Neuronal stem cell (in vitro differentiated cells): ENCODE measurements at regions not wholly inside any gene's neighbourhood (a gene's known extent, or its start where the extent isn't known, plus 50 kb on each side); places are given as distances from the start of the nearest gene placed in this dataset.

ENCODE experiments used
- DNase-seq: peaks from one replicate; pipeline ENCODE4 v3.0.0-alpha.2; 2013; ENCODE audit warnings: low spot score
- H2AFZ ChIP-seq: one replicate; pipeline ENCODE4 v1.6.1; 2013; ENCODE audit warnings: mild to moderate bottlenecking, low read length, inconsistent platforms
- H2AK5ac ChIP-seq: 2 replicates; pipeline ENCODE4 v1.6.1; 2013; ENCODE audit warnings: low read depth, mild to moderate bottlenecking, inconsistent platforms, low read length, moderate library complexity, mixed read lengths
- H2BK120ac ChIP-seq: 2 replicates; pipeline ENCODE4 v1.6.1; 2013; ENCODE audit warnings: low read depth, mild to moderate bottlenecking, inconsistent platforms, low read length, moderate library complexity, mixed read lengths
- H2BK12ac ChIP-seq: one replicate; pipeline ENCODE4 v1.6.1; 2013; ENCODE audit warnings: low read length, inconsistent platforms
- H2BK15ac ChIP-seq: 2 replicates; pipeline ENCODE4 v1.6.1; 2013; ENCODE audit warnings: mild to moderate bottlenecking, low read length, inconsistent platforms, mixed read lengths
- H2BK5ac ChIP-seq: one replicate; pipeline ENCODE4 v1.6.1; 2013; ENCODE audit warnings: inconsistent platforms, mild to moderate bottlenecking, low read length, moderate library complexity
- H3K14ac ChIP-seq: one replicate; pipeline ENCODE4 v1.6.1; 2013; ENCODE audit warnings: low read length, inconsistent platforms
- H3K18ac ChIP-seq: 2 replicates; pipeline ENCODE4 v1.6.1; 2013; ENCODE audit warnings: low read length, inconsistent platforms
- H3K23ac ChIP-seq: 2 replicates; pipeline ENCODE4 v1.6.1; 2013; ENCODE audit warnings: low read depth, mild to moderate bottlenecking, mixed read lengths, low read length, inconsistent platforms; ENCODE audit not compliant: poor library complexity
- H3K27ac ChIP-seq: replicated peaks from 3 replicates; pipeline ENCODE4 v1.5.1; 2013; ENCODE audit warnings: low read length, inconsistent platforms
- H3K27me3 ChIP-seq, 3 experiments: 2 replicates each; pipeline ENCODE4 v1.6.1; 2013; ENCODE audit warnings: low read length in 3 of 3, mild to moderate bottlenecking in 2 of 3, inconsistent platforms in 1 of 3, low read depth in 1 of 3, mixed read lengths in 1 of 3, moderate library complexity in 1 of 3; ENCODE audit not compliant: control insufficient read depth in 3 of 3, insufficient read depth in 3 of 3
- H3K36me3 ChIP-seq, 2 donors: replicated peaks in 1 of 2; 2 replicates each; pipeline ENCODE4 v1.6.1; 2013; ENCODE audit warnings: low read length in 2 of 2; ENCODE audit not compliant: control insufficient read depth in 2 of 2, insufficient read depth in 2 of 2
- H3K4ac ChIP-seq: 2 replicates; pipeline ENCODE4 v1.6.1; 2013; ENCODE audit warnings: inconsistent platforms, mild to moderate bottlenecking, low read length, moderate library complexity
- H3K4me1 ChIP-seq, 2 donors: 1 replicate in 1 of 2; 2 replicates in 1 of 2; pipeline ENCODE4 v1.6.1; 2013; ENCODE audit warnings: low read length in 2 of 2, low read depth in 1 of 2; ENCODE audit not compliant: control insufficient read depth in 2 of 2, insufficient read depth in 1 of 2
- H3K4me2 ChIP-seq: one replicate; pipeline ENCODE4 v1.6.1; 2013; ENCODE audit warnings: mild to moderate bottlenecking, low read length, inconsistent platforms; ENCODE audit not compliant: insufficient read depth, poor library complexity, severe bottlenecking
- H3K4me3 ChIP-seq, 2 donors: 2 replicates each; pipeline ENCODE4 v1.5.1; 2013; ENCODE audit warnings: low read length in 2 of 2, mild to moderate bottlenecking in 2 of 2, inconsistent platforms in 1 of 2, moderate library complexity in 1 of 2
- H3K79me1 ChIP-seq: one replicate; pipeline ENCODE4 v1.6.1; 2013; ENCODE audit warnings: low read depth, mild to moderate bottlenecking, inconsistent platforms, low read length, moderate library complexity
- H3K9ac ChIP-seq: one replicate; pipeline ENCODE4 v1.6.1; 2013; ENCODE audit warnings: mild to moderate bottlenecking, low read depth, low read length, inconsistent platforms; ENCODE audit not compliant: poor library complexity
- H3K9me3 ChIP-seq, 2 donors: replicated peaks in 1 of 2; 2 replicates each; pipeline versions ENCODE3 to v1.6.1; 2013; ENCODE audit warnings: low read length in 2 of 2, mild to moderate bottlenecking in 2 of 2, inconsistent platforms in 1 of 2, low read depth in 1 of 2, mixed read lengths in 1 of 2, moderate library complexity in 1 of 2; ENCODE audit not compliant: control insufficient read depth in 2 of 2, insufficient read depth in 1 of 2
- H4K8ac ChIP-seq: one replicate; pipeline ENCODE4 v1.6.1; 2013; ENCODE audit warnings: low read depth, mild to moderate bottlenecking, inconsistent platforms, low read length, moderate library complexity
- H4K91ac ChIP-seq: one replicate; pipeline ENCODE4 v1.6.1; 2013; ENCODE audit warnings: low read length, low read depth, mild to moderate bottlenecking, inconsistent platforms; ENCODE audit not compliant: poor library complexity
- WGBS, 2 donors: extraction: QIAGEN DNeasy Blood & Tissue Kit; methylation state at CpG; one replicate each; pipeline ENCODE4 v1.1.7; 2013; ENCODE audit warnings: missing lambda C conversion rate in 2 of 2, mixed read lengths in 1 of 2; ENCODE audit not compliant: insufficient read length in 2 of 2, insufficient replicate concordance in 1 of 2; ENCODE audit errors: extremely low coverage in 2 of 2; 5-methylcytosine and 5-hydroxymethylcytosine counted together

GRCh38 chr7:19920705-19921104 lies 147.3 kb upstream of the TMEM196 start:
- H2BK15ac ChIP-seq: no peak overlapping the region
- no peak overlapping the region for H3K4me3 ChIP-seq
- no peak overlapping the region for H2BK120ac ChIP-seq
- H3K14ac ChIP-seq: no peak overlapping the region
- no peak overlapping the region for H3K4ac ChIP-seq
- no peaks in the 10 kb centered on the region for H3K79me1 ChIP-seq
- DNase-seq: no peak
- H3K4me1 ChIP-seq: peaks cover 0 to 5% of the 10 kb centered on the region in 2 donors
- no CpG with 5 or more reads among the region's 7 CpGs for WGBS, 2 donors
- no peaks in the 10 kb centered on the region for H3K27me3 ChIP-seq
- no peak overlapping the region for H4K91ac ChIP-seq
- H3K36me3 ChIP-seq: no peaks in the 10 kb centered on the region
- H3K9ac ChIP-seq: no peak overlapping the region
- no peak overlapping the region for H3K18ac ChIP-seq
- H2BK5ac ChIP-seq: no peak overlapping the region
- H3K27ac ChIP-seq: no peak overlapping the region
- peaks cover 0 to 3% of the 10 kb centered on the region in 2 donors for H3K9me3 ChIP-seq
- no peak overlapping the region for H2BK12ac ChIP-seq
- H3K4me2 ChIP-seq: no peak overlapping the region
- H2AFZ ChIP-seq: no peak overlapping the region
- H2AK5ac ChIP-seq: no peak overlapping the region
- H3K23ac ChIP-seq: no peak overlapping the region
- H4K8ac ChIP-seq: no peak overlapping the region

DNA sequence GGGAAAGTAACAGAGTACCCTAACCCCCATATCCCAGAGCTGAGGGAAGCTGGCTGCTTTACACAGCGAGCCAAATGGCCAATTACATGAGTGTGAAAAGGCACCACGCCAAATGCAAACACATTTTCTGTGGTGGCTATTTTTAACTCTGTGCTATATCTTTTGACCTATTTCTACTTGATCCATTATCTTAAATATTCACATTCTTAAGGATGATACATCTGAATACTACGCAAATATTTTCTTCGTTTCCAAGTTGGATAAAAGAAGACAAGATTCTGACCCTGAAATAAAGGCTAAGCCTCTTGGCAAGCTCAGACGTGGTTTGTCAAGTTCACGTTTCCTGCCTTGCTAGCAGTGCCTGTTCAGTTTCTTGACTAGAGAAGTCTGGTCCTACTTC lies 146.7 kb upstream of the TMEM196 start:
- no CpG with 5 or more reads among the region's 6 CpGs for WGBS, 2 donors
- Histone ChIP-seq H3K4me2 (no peak overlapping the region), H3K27me3 (no peaks in the 10 kb centered on the region), H3K4ac (no peak overlapping the region), H3K79me1 (no peaks in the 10 kb centered on the region), H2BK12ac (no peak overlapping the region), H3K4me3 (no peak overlapping the region), H3K4me1 (peaks cover 0 to 10% of the 10 kb centered on the region in 2 donors), H3K18ac (no peak overlapping the region), H3K23ac (no peak overlapping the region), H2BK5ac (no peak overlapping the region), H3K14ac (no peak overlapping the region), H4K91ac (no peak overlapping the region), H2BK120ac (no peak overlapping the region), H3K9me3 (peaks cover 0 to 3% of the 10 kb centered on the region in 2 donors), H2AK5ac (no peak overlapping the region), H3K9ac (no peak overlapping the region), H2AFZ (no peak overlapping the region), H3K36me3 (no peaks in the 10 kb centered on the region), H3K27ac (no peak overlapping the region), H4K8ac (no peak overlapping the region), H2BK15ac (no peak overlapping the region)
- DNase-seq: no peak

- Histone ChIP-seq H3K36me3 (no peaks in the 10 kb centered on the region), H2BK120ac (no peak overlapping the region), H3K79me1 (no peaks in the 10 kb centered on the region), H3K23ac (no peak overlapping the region), H3K9me3 (peaks cover 0 to 3% of the 10 kb centered on the region in 2 donors), H4K8ac (no peak overlapping the region), H4K91ac (no peak overlapping the region), H2AFZ (no peak overlapping the region), H3K4ac (no peak overlapping the region), H2BK12ac (no peak overlapping the region), H3K4me3 (no peak overlapping the region), H3K14ac (no peak overlapping the region), H3K4me2 (no peak overlapping the region), H3K4me1 (peaks cover 0 to 10% of the 10 kb centered on the region in 2 donors), H3K18ac (no peak overlapping the region), H3K27ac (no peak overlapping the region), H3K27me3 (no peaks in the 10 kb centered on the region), H2BK5ac (no peak overlapping the region), H3K9ac (no peak overlapping the region), H2AK5ac (no peak overlapping the region), H2BK15ac (no peak overlapping the region)
- DNase-seq: no peak
- no CpG with 5 or more reads among the region's 6 CpGs for WGBS, 2 donors
These were observed 146.1 kb upstream of the TMEM196 start for GRCh38 chr7:19919261-19920095.

DNA sequence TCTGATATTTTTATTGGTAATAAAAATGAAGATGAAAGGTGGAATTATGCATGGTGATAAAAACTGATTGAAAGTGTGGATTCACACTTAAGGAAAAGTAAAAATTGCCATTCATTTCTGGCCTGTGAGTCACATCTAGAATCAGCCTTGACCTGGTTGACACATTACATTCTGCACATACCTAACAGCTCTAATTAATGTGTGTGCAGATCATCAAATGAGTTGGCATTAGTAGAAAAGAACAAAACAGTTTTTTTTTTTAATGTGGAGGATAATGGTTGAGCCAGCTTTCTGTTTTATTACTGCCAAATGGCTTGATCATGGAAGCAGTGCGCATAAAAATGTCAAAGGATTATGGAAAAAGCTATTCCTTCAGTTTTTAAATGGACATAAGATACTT lies 142.6 kb upstream of the TMEM196 start:
- Histone ChIP-seq H4K8ac (no peak overlapping the region), H3K36me3 (no peaks in the 10 kb centered on the region), H3K9ac (no peak overlapping the region), H2BK12ac (no peak overlapping the region), H2BK15ac (no peak overlapping the region), H3K27me3 (no peaks in the 10 kb centered on the region), H2BK5ac (no peak overlapping the region), H3K9me3 (peaks cover 0 to 3% of the 10 kb centered on the region in 2 donors), H3K4me2 (no peak overlapping the region), H3K14ac (no peak overlapping the region), H2AFZ (no peak overlapping the region), H3K18ac (no peak overlapping the region), H3K23ac (no peak overlapping the region), H3K4ac (no peak overlapping the region), H3K79me1 (no peaks in the 10 kb centered on the region), H3K27ac (no peak overlapping the region), H2BK120ac (no peak overlapping the region), H3K4me3 (no peak overlapping the region), H3K4me1 (peaks cover 1 to 10% of the 10 kb centered on the region in 2 donors), H4K91ac (no peak overlapping the region), H2AK5ac (no peak overlapping the region)
- DNase-seq: no peak
- WGBS, 2 donors: no CpG with 5 or more reads among the region's 1 CpG
